WTC11 (cell line): ENCODE measurements at regions not wholly inside any gene's neighbourhood (a gene's known extent, or its start where the extent isn't known, plus 50 kb on each side); places are given as distances from the start of the nearest gene placed in this dataset.

Source experiments
- ATAC-seq: fragments of 200-7000 bp; cut with Tn5 transposase; 2 replicates; pipeline ENCODE4 v1.10.0; 2021; ENCODE audit warnings: mild to moderate bottlenecking, moderate library complexity
- CTCF ChIA-PET: fragments of 300-600 bp; sonication (Branson Sonifier 250); formaldehyde crosslinking; loops from one replicate; lab custom pipeline; 2021; ENCODE audit warnings: antibody characterized with exemption; lab: Charles Lee
- POLR2A ChIA-PET: fragments of 350-600 bp; sonication (Branson Sonifier 250); formaldehyde crosslinking; loops from one replicate; lab custom pipeline; 2021; ENCODE audit warnings: antibody characterized with exemption; lab: Charles Lee
- DNase-seq: peaks from one replicate; pipeline ENCODE4 v3.0.0; 2021; ENCODE audit warnings: low spot score
- H3K27ac Mint-ChIP-seq: 2 replicates; pipeline ENCODE4 v1.8.0; 2021; ENCODE audit warnings: mixed read lengths
- H3K27me3 Mint-ChIP-seq: 2 replicates; pipeline ENCODE4 v1.8.0; 2021; ENCODE audit warnings: low read depth, mild to moderate bottlenecking, moderate library complexity, mixed read lengths
- H3K36me3 Mint-ChIP-seq: 2 replicates; pipeline ENCODE4 v1.8.0; 2021; ENCODE audit warnings: mixed read lengths
- H3K4me1 Mint-ChIP-seq: 2 replicates; pipeline ENCODE4 v1.8.0; 2022; ENCODE audit warnings: mixed read lengths
- H3K4me3 Mint-ChIP-seq: 2 replicates; pipeline ENCODE4 v1.8.0; 2021; ENCODE audit warnings: mild to moderate bottlenecking, moderate library complexity, mixed read lengths
- H3K9me3 Mint-ChIP-seq: 2 replicates; pipeline ENCODE4 v1.8.0; 2021; ENCODE audit warnings: mixed read lengths
- GRHL2 ChIP-seq: fragments of 250-450 bp; sonication (Bioruptor Pico); IDR thresholded peaks from 2 replicates; pipeline ENCODE4 v1.8.0; 2022; ENCODE audit warnings: mild to moderate bottlenecking, moderate library complexity; ENCODE audit not compliant: insufficient replicate concordance, severe bottlenecking
- GTF2I ChIP-seq: fragments of 250-450 bp; sonication (Bioruptor Pico); conservative IDR thresholded peaks from 2 replicates; pipeline ENCODE4 v1.4.0; 2021; ENCODE audit warnings: mild to moderate bottlenecking
- NR2C2 ChIP-seq: sonication (generic); formaldehyde crosslinking; IDR thresholded peaks from 2 replicates; pipeline ENCODE4 v1.8.0; 2022; ENCODE audit warnings: mild to moderate bottlenecking, missing genetic modification reagents
- RORB ChIP-seq: fragments of 250-450 bp; sonication (Bioruptor Pico); IDR thresholded peaks from 2 replicates; pipeline ENCODE4 v1.9.0; 2021; ENCODE audit warnings: mild to moderate bottlenecking
- SMAD4 ChIP-seq: sonication (generic); formaldehyde crosslinking; IDR thresholded peaks from 2 replicates; pipeline ENCODE4 v1.8.0; 2022; ENCODE audit warnings: mild to moderate bottlenecking, missing genetic modification reagents
- SOX15 ChIP-seq: fragments of 250-450 bp; sonication (Bioruptor Pico); IDR thresholded peaks from 2 replicates; pipeline ENCODE4 v1.9.0; 2021; ENCODE audit warnings: mild to moderate bottlenecking
- ZNF138 ChIP-seq: sonication (generic); formaldehyde crosslinking; conservative IDR thresholded peaks from 2 replicates; pipeline ENCODE4 v1.8.1; 2022; ENCODE audit warnings: mild to moderate bottlenecking, moderate library complexity, missing genetic modification reagents
- ZNF416 ChIP-seq: fragments of 250-450 bp; sonication (Bioruptor Pico); IDR thresholded peaks from 2 replicates; pipeline ENCODE4 v1.9.0; 2021; ENCODE audit warnings: mild to moderate bottlenecking, inconsistent platforms
- TF ChIP-seq, protein P1 (sequence below): sonication (generic); formaldehyde crosslinking; IDR thresholded peaks from 2 replicates; pipeline ENCODE4 v1.8.0; 2023; ENCODE audit warnings: missing genetic modification reagents, mild to moderate bottlenecking, borderline replicate concordance
- TF ChIP-seq, protein P2 (sequence below): sonication (generic); formaldehyde crosslinking; IDR thresholded peaks from 2 replicates; pipeline ENCODE4 v1.8.1; 2023; ENCODE audit warnings: mild to moderate bottlenecking, missing genetic modification reagents
- TF ChIP-seq, protein P3 (sequence below): sonication (generic); formaldehyde crosslinking; conservative IDR thresholded peaks from 2 replicates; pipeline ENCODE4 v1.8.1; 2023; ENCODE audit warnings: mild to moderate bottlenecking, low read depth, missing genetic modification reagents, moderate library complexity
- TF ChIP-seq, protein P4 (sequence below): sonication (generic); formaldehyde crosslinking; IDR thresholded peaks from 2 replicates; pipeline ENCODE4 v1.8.0; 2022; ENCODE audit warnings: mild to moderate bottlenecking, missing genetic modification reagents
- TF ChIP-seq, protein P5 (sequence below): sonication (generic); formaldehyde crosslinking; IDR thresholded peaks from 2 replicates; pipeline ENCODE4 v1.8.1; 2022; ENCODE audit warnings: mild to moderate bottlenecking, moderate library complexity, missing genetic modification reagents
- TF ChIP-seq, protein P6 (sequence below): sonication (generic); formaldehyde crosslinking; IDR thresholded peaks from 2 replicates; pipeline ENCODE4 v1.8.0; 2022; ENCODE audit warnings: mild to moderate bottlenecking, missing genetic modification reagents
- TF ChIP-seq, protein P7 (sequence below): sonication (generic); formaldehyde crosslinking; IDR thresholded peaks from 2 replicates; pipeline ENCODE4 v1.8.1; 2022; ENCODE audit warnings: missing genetic modification reagents, borderline replicate concordance
- TF ChIP-seq, protein P8 (sequence below): sonication (generic); formaldehyde crosslinking; IDR thresholded peaks from 2 replicates; pipeline ENCODE4 v1.8.1; 2023; ENCODE audit warnings: mild to moderate bottlenecking, missing genetic modification reagents, moderate library complexity

DNA sequence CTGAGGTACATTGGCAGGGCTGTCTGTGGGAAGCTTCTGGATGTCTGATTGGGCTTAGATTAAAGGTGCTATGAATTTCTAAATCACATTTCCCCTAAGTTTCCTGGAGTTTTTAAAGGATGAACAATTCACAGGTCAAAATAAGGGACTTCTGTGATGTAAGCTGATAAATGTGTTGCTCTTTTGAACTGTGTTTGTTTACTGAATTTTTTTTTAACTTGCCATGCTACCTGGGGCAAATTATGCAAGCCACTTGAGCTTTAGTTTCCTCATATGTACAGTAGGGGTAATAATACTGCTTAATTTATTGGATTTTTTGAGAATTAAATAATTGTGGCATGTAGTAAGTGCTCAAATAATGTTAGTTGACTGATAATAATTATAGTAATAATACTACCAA, 52.8 kb upstream of the CCDC91 start:
- Mint-ChIP-seq H3K4me3 (no peak overlapping the region), H3K9me3 (no peaks in the 10 kb centered on the region), H3K27me3 (no peaks in the 10 kb centered on the region), H3K36me3 (no peaks in the 10 kb centered on the region), H3K27ac (no peak overlapping the region), H3K4me1 (no peaks in the 10 kb centered on the region)
- ChIA-PET CTCF (interaction anchor here (1.1 kb wide), 1 partner anchor 735 kb away, joined by 3 read pairs; no protein-coding TSS in a partner anchor), POLR2A (no interaction called here)
- TF ChIP-seq ZNF138 (CRISPR knock-in tag) (no peak), GRHL2 (no peak)
- TF ChIP-seq, protein P1, sequence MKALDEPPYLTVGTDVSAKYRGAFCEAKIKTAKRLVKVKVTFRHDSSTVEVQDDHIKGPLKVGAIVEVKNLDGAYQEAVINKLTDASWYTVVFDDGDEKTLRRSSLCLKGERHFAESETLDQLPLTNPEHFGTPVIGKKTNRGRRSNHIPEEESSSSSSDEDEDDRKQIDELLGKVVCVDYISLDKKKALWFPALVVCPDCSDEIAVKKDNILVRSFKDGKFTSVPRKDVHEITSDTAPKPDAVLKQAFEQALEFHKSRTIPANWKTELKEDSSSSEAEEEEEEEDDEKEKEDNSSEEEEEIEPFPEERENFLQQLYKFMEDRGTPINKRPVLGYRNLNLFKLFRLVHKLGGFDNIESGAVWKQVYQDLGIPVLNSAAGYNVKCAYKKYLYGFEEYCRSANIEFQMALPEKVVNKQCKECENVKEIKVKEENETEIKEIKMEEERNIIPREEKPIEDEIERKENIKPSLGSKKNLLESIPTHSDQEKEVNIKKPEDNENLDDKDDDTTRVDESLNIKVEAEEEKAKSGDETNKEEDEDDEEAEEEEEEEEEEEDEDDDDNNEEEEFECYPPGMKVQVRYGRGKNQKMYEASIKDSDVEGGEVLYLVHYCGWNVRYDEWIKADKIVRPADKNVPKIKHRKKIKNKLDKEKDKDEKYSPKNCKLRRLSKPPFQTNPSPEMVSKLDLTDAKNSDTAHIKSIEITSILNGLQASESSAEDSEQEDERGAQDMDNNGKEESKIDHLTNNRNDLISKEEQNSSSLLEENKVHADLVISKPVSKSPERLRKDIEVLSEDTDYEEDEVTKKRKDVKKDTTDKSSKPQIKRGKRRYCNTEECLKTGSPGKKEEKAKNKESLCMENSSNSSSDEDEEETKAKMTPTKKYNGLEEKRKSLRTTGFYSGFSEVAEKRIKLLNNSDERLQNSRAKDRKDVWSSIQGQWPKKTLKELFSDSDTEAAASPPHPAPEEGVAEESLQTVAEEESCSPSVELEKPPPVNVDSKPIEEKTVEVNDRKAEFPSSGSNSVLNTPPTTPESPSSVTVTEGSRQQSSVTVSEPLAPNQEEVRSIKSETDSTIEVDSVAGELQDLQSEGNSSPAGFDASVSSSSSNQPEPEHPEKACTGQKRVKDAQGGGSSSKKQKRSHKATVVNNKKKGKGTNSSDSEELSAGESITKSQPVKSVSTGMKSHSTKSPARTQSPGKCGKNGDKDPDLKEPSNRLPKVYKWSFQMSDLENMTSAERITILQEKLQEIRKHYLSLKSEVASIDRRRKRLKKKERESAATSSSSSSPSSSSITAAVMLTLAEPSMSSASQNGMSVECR (CRISPR knock-in tag): no peak
- TF ChIP-seq, protein P2, sequence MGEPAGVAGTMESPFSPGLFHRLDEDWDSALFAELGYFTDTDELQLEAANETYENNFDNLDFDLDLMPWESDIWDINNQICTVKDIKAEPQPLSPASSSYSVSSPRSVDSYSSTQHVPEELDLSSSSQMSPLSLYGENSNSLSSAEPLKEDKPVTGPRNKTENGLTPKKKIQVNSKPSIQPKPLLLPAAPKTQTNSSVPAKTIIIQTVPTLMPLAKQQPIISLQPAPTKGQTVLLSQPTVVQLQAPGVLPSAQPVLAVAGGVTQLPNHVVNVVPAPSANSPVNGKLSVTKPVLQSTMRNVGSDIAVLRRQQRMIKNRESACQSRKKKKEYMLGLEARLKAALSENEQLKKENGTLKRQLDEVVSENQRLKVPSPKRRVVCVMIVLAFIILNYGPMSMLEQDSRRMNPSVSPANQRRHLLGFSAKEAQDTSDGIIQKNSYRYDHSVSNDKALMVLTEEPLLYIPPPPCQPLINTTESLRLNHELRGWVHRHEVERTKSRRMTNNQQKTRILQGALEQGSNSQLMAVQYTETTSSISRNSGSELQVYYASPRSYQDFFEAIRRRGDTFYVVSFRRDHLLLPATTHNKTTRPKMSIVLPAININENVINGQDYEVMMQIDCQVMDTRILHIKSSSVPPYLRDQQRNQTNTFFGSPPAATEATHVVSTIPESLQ: no peak
- TF ChIP-seq, protein P3, sequence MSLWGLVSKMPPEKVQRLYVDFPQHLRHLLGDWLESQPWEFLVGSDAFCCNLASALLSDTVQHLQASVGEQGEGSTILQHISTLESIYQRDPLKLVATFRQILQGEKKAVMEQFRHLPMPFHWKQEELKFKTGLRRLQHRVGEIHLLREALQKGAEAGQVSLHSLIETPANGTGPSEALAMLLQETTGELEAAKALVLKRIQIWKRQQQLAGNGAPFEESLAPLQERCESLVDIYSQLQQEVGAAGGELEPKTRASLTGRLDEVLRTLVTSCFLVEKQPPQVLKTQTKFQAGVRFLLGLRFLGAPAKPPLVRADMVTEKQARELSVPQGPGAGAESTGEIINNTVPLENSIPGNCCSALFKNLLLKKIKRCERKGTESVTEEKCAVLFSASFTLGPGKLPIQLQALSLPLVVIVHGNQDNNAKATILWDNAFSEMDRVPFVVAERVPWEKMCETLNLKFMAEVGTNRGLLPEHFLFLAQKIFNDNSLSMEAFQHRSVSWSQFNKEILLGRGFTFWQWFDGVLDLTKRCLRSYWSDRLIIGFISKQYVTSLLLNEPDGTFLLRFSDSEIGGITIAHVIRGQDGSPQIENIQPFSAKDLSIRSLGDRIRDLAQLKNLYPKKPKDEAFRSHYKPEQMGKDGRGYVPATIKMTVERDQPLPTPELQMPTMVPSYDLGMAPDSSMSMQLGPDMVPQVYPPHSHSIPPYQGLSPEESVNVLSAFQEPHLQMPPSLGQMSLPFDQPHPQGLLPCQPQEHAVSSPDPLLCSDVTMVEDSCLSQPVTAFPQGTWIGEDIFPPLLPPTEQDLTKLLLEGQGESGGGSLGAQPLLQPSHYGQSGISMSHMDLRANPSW (CRISPR knock-in tag): no peak
- ATAC-seq: no peak
- DNase-seq: no peak

DNA sequence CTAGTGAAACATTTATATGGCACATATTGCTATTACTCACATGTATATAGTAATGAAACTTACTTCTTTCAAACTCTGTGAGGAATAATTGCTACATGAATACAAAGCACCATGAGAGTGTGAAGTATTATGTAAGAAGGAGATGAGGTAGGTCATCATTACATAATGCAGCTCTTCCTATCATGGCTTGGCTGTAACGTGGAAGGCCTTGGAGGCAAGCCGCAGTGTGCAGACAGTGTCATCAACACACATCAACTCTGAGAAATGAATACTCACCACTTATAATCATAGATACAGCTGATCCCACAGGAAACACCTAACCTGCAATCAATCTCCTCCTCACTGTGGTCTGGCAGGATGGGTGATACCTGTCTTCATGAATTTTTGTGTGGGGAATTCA, 49.9 kb upstream of the CCDC91 start:
- no peaks in the 10 kb centered on the region for H3K4me1 Mint-ChIP-seq
- CTCF ChIA-PET: no interaction called here
- H3K4me3 Mint-ChIP-seq: no peak overlapping the region
- ATAC-seq (no peak), DNase-seq (no peak)
- H3K36me3 Mint-ChIP-seq: no peaks in the 10 kb centered on the region
- H3K9me3 Mint-ChIP-seq: no peaks in the 10 kb centered on the region
- no peak overlapping the region for H3K27ac Mint-ChIP-seq
- no peaks in the 10 kb centered on the region for H3K27me3 Mint-ChIP-seq
- POLR2A ChIA-PET: no interaction called here
- TF ChIP-seq RORB (CRISPR knock-in tag) (no peak), SMAD4 (CRISPR knock-in tag) (no peak), GTF2I (CRISPR knock-in tag) (no peak), NR2C2 (no peak), ZNF416 (no peak), SOX15 (no peak)
- TF ChIP-seq, protein P4, sequence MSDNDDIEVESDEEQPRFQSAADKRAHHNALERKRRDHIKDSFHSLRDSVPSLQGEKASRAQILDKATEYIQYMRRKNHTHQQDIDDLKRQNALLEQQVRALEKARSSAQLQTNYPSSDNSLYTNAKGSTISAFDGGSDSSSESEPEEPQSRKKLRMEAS (CRISPR knock-in tag): no peak
- TF ChIP-seq, protein P5, sequence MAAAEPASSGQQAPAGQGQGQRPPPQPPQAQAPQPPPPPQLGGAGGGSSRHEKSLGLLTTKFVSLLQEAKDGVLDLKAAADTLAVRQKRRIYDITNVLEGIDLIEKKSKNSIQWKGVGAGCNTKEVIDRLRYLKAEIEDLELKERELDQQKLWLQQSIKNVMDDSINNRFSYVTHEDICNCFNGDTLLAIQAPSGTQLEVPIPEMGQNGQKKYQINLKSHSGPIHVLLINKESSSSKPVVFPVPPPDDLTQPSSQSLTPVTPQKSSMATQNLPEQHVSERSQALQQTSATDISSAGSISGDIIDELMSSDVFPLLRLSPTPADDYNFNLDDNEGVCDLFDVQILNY (CRISPR knock-in tag): no peak
- TF ChIP-seq, protein P6, sequence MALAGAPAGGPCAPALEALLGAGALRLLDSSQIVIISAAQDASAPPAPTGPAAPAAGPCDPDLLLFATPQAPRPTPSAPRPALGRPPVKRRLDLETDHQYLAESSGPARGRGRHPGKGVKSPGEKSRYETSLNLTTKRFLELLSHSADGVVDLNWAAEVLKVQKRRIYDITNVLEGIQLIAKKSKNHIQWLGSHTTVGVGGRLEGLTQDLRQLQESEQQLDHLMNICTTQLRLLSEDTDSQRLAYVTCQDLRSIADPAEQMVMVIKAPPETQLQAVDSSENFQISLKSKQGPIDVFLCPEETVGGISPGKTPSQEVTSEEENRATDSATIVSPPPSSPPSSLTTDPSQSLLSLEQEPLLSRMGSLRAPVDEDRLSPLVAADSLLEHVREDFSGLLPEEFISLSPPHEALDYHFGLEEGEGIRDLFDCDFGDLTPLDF (CRISPR knock-in tag): no peak
- TF ChIP-seq, protein P2: no peak
- TF ChIP-seq, protein P7, sequence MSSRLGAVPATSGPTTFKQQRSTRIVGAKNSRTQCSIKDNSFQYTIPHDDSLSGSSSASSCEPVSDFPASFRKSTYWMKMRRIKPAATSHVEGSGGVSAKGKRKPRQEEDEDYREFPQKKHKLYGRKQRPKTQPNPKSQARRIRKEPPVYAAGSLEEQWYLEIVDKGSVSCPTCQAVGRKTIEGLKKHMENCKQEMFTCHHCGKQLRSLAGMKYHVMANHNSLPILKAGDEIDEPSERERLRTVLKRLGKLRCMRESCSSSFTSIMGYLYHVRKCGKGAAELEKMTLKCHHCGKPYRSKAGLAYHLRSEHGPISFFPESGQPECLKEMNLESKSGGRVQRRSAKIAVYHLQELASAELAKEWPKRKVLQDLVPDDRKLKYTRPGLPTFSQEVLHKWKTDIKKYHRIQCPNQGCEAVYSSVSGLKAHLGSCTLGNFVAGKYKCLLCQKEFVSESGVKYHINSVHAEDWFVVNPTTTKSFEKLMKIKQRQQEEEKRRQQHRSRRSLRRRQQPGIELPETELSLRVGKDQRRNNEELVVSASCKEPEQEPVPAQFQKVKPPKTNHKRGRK (CRISPR knock-in tag): no peak
- TF ChIP-seq, protein P8, sequence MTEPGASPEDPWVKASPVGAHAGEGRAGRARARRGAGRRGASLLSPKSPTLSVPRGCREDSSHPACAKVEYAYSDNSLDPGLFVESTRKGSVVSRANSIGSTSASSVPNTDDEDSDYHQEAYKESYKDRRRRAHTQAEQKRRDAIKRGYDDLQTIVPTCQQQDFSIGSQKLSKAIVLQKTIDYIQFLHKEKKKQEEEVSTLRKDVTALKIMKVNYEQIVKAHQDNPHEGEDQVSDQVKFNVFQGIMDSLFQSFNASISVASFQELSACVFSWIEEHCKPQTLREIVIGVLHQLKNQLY (CRISPR knock-in tag): no peak
